ENCODE measurements at regions not wholly inside any gene's neighbourhood (a gene's known extent, or its start where the extent isn't known, plus 50 kb on each side); places are given as distances from the start of the nearest gene placed in this dataset.

DNA sequence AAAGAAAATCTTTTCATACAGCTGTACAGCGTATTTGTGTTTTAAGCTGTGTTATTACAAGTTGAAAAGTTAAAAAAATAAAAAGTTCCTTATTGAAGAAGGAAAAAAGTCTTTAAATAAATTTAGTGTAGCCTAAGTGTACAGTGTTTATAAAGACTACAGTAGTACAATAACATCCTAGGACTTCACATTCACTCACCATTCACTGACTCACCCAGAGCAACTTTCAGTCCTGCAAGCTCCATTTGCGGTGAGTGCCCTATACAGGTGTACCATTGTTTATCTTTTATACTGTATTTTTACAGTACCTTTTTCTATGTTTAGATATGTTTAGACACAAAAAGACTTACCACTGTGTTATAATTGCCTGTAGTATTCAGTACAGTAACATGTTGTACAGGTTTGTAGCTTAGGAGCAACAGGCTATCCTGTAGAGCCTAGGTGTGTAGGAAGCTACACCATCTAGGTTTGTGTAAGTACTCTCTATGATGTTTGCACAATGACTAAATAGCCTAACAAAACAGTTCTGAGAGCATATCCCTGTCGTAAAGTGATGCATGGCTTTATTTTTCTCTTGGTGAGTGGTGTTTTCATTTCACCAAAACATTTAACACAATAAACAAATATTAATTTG, 275.2 kb downstream of the DACT1 start:
- no TSS peak for BruUV-seq (replicated peaks)
- no peak overlapping the region for H3K4me2 ChIP-seq (ENCODE audit: insufficient read depth, low read length)
- CTCF ChIA-PET, result interaction anchor here (0.7 kb wide), 1 partner anchor 411 kb away, joined by 3 read pairs; no protein-coding TSS in a partner anchor
- H3K4me1 ChIP-seq (ENCODE audit: control insufficient read depth, extremely low read depth, insufficient read depth, low read length), result no peaks in the 10 kb centered on the region
- no peaks in the 10 kb centered on the region for H3K36me3 ChIP-seq (ENCODE audit: control insufficient read depth in 2 of 2, extremely low read depth in 1 of 2, insufficient read depth in 2 of 2, low read length in 2 of 2)
- no peak overlapping the region for H2AFZ ChIP-seq (ENCODE audit: low read depth, low read length)
- intact Hi-C loops (cut with micrococcal nuclease), result no loop called here
- no peaks in the 10 kb centered on the region for H3K9me3 ChIP-seq (replicated peaks; ENCODE audit: control insufficient read depth, insufficient read depth, low read length)
- H3K9ac ChIP-seq (replicated peaks; ENCODE audit: extremely low read depth, insufficient read depth, low read length), result no peak overlapping the region
- dilution Hi-C loops (cut with MboI; ENCODE audit: extremely low pct_ligation_motif_present, low sequenced_read_pairs), result no loop called here
- POLR2A ChIA-PET, result no interaction called here
- TF ChIP-seq GATA2 (IDR thresholded peaks at IDR 0.05; ENCODE audit: insufficient read depth, insufficient read length, low read depth, low read length) (no peak), EZH2 (IDR thresholded peaks at IDR 0.05; ENCODE audit: borderline replicate concordance, low read depth, low read length, severe bottlenecking) (no peak), MYC (IDR thresholded peaks at IDR 0.05; ENCODE audit: low read depth, low read length) (no peak), FOS (IDR thresholded peaks at IDR 0.05; ENCODE audit: borderline replicate concordance, insufficient read depth, low read length) (no peak), POLR2AphosphoS5 (IDR thresholded peaks at IDR 0.05; ENCODE audit: insufficient read depth, low read depth, low read length) (no peak), POLR2A (IDR thresholded peaks at IDR 0.05; ENCODE audit: low read depth, low read length) (no peak), JUN (IDR thresholded peaks at IDR 0.05; ENCODE audit: borderline replicate concordance, insufficient read depth, insufficient read length, low read depth) (no peak)
- TF ChIP-seq, protein P1, sequence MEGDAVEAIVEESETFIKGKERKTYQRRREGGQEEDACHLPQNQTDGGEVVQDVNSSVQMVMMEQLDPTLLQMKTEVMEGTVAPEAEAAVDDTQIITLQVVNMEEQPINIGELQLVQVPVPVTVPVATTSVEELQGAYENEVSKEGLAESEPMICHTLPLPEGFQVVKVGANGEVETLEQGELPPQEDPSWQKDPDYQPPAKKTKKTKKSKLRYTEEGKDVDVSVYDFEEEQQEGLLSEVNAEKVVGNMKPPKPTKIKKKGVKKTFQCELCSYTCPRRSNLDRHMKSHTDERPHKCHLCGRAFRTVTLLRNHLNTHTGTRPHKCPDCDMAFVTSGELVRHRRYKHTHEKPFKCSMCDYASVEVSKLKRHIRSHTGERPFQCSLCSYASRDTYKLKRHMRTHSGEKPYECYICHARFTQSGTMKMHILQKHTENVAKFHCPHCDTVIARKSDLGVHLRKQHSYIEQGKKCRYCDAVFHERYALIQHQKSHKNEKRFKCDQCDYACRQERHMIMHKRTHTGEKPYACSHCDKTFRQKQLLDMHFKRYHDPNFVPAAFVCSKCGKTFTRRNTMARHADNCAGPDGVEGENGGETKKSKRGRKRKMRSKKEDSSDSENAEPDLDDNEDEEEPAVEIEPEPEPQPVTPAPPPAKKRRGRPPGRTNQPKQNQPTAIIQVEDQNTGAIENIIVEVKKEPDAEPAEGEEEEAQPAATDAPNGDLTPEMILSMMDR (IDR thresholded peaks at IDR 0.05; ENCODE audit: extremely low read depth in 1 of 2, insufficient read depth in 1 of 2, low read depth in 1 of 2, low read length in 2 of 2), result no peak
- TF ChIP-seq, protein P2, sequence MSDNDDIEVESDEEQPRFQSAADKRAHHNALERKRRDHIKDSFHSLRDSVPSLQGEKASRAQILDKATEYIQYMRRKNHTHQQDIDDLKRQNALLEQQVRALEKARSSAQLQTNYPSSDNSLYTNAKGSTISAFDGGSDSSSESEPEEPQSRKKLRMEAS (IDR thresholded peaks at IDR 0.05; ENCODE audit: insufficient read depth, insufficient read length), result no peak
- DNase-seq (ENCODE audit: low read depth, low spot score) (no peak), FAIRE-seq (no peak)
- no peaks in the 10 kb centered on the region for H4K20me1 ChIP-seq (replicated peaks; ENCODE audit: control insufficient read depth, extremely low read depth, insufficient read depth, low read length)
- no peak overlapping the region for H3K27ac ChIP-seq (ENCODE audit: insufficient read depth, low read depth, low read length)
- H3K79me2 ChIP-seq (ENCODE audit: control insufficient read depth, insufficient read depth, low read length), result no peaks in the 10 kb centered on the region
- peaks cover 0 to 3% of the 10 kb centered on the region in 2 experiments for H3K27me3 ChIP-seq (ENCODE audit: control insufficient read depth in 2 of 2, insufficient read depth in 2 of 2, low read length in 2 of 2)
- no peak overlapping the region for H3K4me3 ChIP-seq (replicated peaks in 1 of 3; ENCODE audit: insufficient read depth in 1 of 3, low read depth in 1 of 3, low read length in 3 of 3)
- H3K9me1 ChIP-seq (replicated peaks; ENCODE audit: control insufficient read depth, extremely low read depth, insufficient read depth, low read length), result no peaks in the 10 kb centered on the region
